ENCODE measurements at regions not wholly inside any gene's neighbourhood (a gene's known extent, or its start where the extent isn't known, plus 50 kb on each side); places are given as distances from the start of the nearest gene placed in this dataset.
A peak's percentile ranks its signal among the peaks of the same experiment; 100 is the strongest.
"Not testable (repeated sequence)": the region's sequence is repeated elsewhere in the genome, so short reads cannot be mapped to it uniquely, and the experiment has no call there.

- Mint-ChIP-seq H3K4me1 (ENCODE audit: low read depth) (peaks cover 25% of the 10 kb centered on the region), H3K4me3 (ENCODE audit: low read depth) (no peak overlapping the region), H3K27me3 (no peaks in the 10 kb centered on the region), H3K36me3 (ENCODE audit: insufficient read depth) (peaks cover 1% of the 10 kb centered on the region), H3K27ac (peak overlapping the region; percentile 9), H3K9me3 (ENCODE audit: low read depth) (no peaks in the 10 kb centered on the region)
- no peak for DNase-seq (ENCODE audit: low spot score, unreplicated experiment)
- TF ChIP-seq, protein P1, sequence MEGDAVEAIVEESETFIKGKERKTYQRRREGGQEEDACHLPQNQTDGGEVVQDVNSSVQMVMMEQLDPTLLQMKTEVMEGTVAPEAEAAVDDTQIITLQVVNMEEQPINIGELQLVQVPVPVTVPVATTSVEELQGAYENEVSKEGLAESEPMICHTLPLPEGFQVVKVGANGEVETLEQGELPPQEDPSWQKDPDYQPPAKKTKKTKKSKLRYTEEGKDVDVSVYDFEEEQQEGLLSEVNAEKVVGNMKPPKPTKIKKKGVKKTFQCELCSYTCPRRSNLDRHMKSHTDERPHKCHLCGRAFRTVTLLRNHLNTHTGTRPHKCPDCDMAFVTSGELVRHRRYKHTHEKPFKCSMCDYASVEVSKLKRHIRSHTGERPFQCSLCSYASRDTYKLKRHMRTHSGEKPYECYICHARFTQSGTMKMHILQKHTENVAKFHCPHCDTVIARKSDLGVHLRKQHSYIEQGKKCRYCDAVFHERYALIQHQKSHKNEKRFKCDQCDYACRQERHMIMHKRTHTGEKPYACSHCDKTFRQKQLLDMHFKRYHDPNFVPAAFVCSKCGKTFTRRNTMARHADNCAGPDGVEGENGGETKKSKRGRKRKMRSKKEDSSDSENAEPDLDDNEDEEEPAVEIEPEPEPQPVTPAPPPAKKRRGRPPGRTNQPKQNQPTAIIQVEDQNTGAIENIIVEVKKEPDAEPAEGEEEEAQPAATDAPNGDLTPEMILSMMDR (IDR thresholded peaks at IDR 0.05; ENCODE audit: unreplicated experiment) = no peak
These were observed 220.2 kb upstream of the DMRT1 start for GRCh38 chr9:621201-621855.

GRCh38 chr9:624935-625500 is 216.5 kb upstream of the DMRT1 start:
- DNase-seq (ENCODE audit: low spot score, unreplicated experiment) = no peak
- TF ChIP-seq, protein P1 (IDR thresholded peaks at IDR 0.05; ENCODE audit: unreplicated experiment) = no peak
- Mint-ChIP-seq H3K27ac (no peak overlapping the region), H3K9me3 (ENCODE audit: low read depth) (no peaks in the 10 kb centered on the region), H3K36me3 (ENCODE audit: insufficient read depth) (peaks cover 1% of the 10 kb centered on the region), H3K4me1 (ENCODE audit: low read depth) (peaks cover 19% of the 10 kb centered on the region), H3K27me3 (no peaks in the 10 kb centered on the region), H3K4me3 (ENCODE audit: low read depth) (no peak overlapping the region)

DNA sequence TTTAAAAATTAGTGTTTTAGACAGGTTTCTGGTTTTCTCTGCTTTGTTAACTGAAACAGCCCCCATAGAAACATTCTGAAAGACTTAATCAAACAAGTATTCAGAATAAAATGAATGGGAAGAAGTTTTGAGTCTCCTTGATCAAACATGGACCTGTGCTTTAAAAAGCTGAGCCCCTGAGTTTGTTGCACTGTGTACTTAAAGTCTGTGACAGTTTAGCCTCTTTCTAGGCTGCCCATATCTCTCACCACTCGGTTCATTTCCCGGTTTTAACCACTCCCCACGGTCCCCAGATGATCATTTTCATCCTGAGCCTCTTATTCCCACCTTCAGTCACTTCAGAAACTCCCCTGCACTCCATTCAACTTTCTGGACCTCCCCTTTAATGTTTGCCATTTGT is 215.9 kb upstream of the DMRT1 start:
- Mint-ChIP-seq H3K4me3 (ENCODE audit: low read depth) (no peak overlapping the region), H3K36me3 (ENCODE audit: insufficient read depth) (peaks cover 1% of the 10 kb centered on the region), H3K4me1 (ENCODE audit: low read depth) (peaks cover 19% of the 10 kb centered on the region), H3K27me3 (no peaks in the 10 kb centered on the region), H3K9me3 (ENCODE audit: low read depth) (no peaks in the 10 kb centered on the region), H3K27ac (peak overlapping the region; percentile 2)
- TF ChIP-seq, protein P1 (IDR thresholded peaks at IDR 0.05; ENCODE audit: unreplicated experiment) = no peak
- no peak for DNase-seq (ENCODE audit: low spot score, unreplicated experiment)

GRCh38 chr9:626114-626513 is 215.4 kb upstream of the DMRT1 start:
- H3K27me3 Mint-ChIP-seq; DNase-seq (ENCODE audit: low spot score, unreplicated experiment); H3K36me3 Mint-ChIP-seq (ENCODE audit: insufficient read depth); H3K4me3 Mint-ChIP-seq (ENCODE audit: low read depth); H3K27ac Mint-ChIP-seq; H3K9me3 Mint-ChIP-seq (ENCODE audit: low read depth): not testable (repeated sequence)
- peaks cover 19% of the 10 kb centered on the region for H3K4me1 Mint-ChIP-seq (ENCODE audit: low read depth)

DNA sequence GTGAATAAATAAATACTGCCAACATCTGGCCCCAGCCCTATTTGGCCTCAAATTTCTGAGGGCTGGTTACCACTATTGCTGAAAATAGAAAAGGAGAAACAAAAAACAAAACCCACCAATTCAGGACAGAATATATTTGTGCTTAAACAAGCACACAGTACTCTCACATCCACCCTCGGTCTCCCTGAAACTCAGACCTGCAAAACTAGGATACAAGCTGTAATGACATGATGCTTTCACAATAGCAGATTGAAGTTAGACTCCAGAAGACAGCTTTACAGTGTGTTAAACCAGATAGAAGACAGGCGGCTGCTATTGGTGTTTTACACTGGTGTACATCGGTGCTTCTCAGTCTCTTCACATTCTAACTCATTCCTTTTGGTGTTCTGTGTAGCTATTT is 214.9 kb upstream of the DMRT1 start:
- Mint-ChIP-seq H3K27me3 (no peaks in the 10 kb centered on the region), H3K4me1 (ENCODE audit: low read depth) (peaks cover 17% of the 10 kb centered on the region), H3K36me3 (ENCODE audit: insufficient read depth) (peaks cover 1% of the 10 kb centered on the region), H3K27ac (no peak overlapping the region), H3K9me3 (ENCODE audit: low read depth) (no peaks in the 10 kb centered on the region), H3K4me3 (ENCODE audit: low read depth) (no peak overlapping the region)
- DNase-seq (ENCODE audit: low spot score, unreplicated experiment) = no peak
- TF ChIP-seq, protein P1 (IDR thresholded peaks at IDR 0.05; ENCODE audit: unreplicated experiment) = no peak
